NCI-H226 (cell line): ENCODE measurements at regions not wholly inside any gene's neighbourhood (a gene's known extent, or its start where the extent isn't known, plus 50 kb on each side); places are given as distances from the start of the nearest gene placed in this dataset.
"Not testable (repeated sequence)": the region's sequence is repeated elsewhere in the genome, so short reads cannot be mapped to it uniquely, and the experiment has no call there.

Source experiments
- DNase-seq: peaks from one replicate; pipeline ENCODE4 v3.0.0-alpha.2; 2015

- DNase-seq, result no peak
Measured at GRCh38 chr1:70556541-70556940, 145.5 kb downstream of the CTH start.

GRCh38 chr1:70567167-70567566 is 156.1 kb downstream of the CTH start:
- no peak for DNase-seq

GRCh38 chr1:70571191-70571590 is 160.1 kb downstream of the CTH start:
- DNase-seq, result no peak

GRCh38 chr1:70573317-70573843 is 162.3 kb downstream of the CTH start:
- DNase-seq, result no peak

GRCh38 chr1:70581661-70582060 is 170.6 kb downstream of the CTH start:
- no peak for DNase-seq

GRCh38 chr1:70583522-70583921 is 172.5 kb downstream of the CTH start:
- no peak for DNase-seq

- no peak for DNase-seq
Measured at GRCh38 chr1:70586046-70586445, 175.0 kb downstream of the CTH start.

- DNase-seq, result no peak
Measured at GRCh38 chr1:70587872-70588366, 176.9 kb downstream of the CTH start.

- not testable (repeated sequence) for DNase-seq
Measured at GRCh38 chr1:70593551-70593950, 182.5 kb downstream of the CTH start.

- no peak for DNase-seq
Measured at GRCh38 chr1:70608815-70609214, 197.7 kb downstream of the CTH start.

GRCh38 chr1:70610164-70610563 is 199.1 kb downstream of the CTH start:
- DNase-seq, result not testable (repeated sequence)

- DNase-seq, result no peak
Measured at GRCh38 chr1:70616946-70617345, 205.9 kb downstream of the CTH start.

- no peak for DNase-seq
Measured at GRCh38 chr1:70617728-70618127, 206.7 kb downstream of the CTH start.

GRCh38 chr1:70627910-70628309 is 216.8 kb downstream of the CTH start:
- peak; percentile 8 for DNase-seq

- DNase-seq, result no peak
Measured at GRCh38 chr1:70628973-70629372, 217.9 kb downstream of the CTH start.

GRCh38 chr1:70633004-70633403 is 221.9 kb downstream of the CTH start:
- DNase-seq, result no peak

GRCh38 chr1:70635868-70636267 is 224.8 kb downstream of the CTH start:
- DNase-seq, result no peak

- no peak for DNase-seq
Measured at GRCh38 chr1:70641868-70642267, 230.8 kb downstream of the CTH start.

GRCh38 chr1:70656361-70656760 is 245.3 kb downstream of the CTH start:
- no peak for DNase-seq

GRCh38 chr1:70659891-70660290 is 248.8 kb downstream of the CTH start:
- DNase-seq, result no peak

- DNase-seq, result no peak
Measured at GRCh38 chr1:70666381-70667140, 255.5 kb downstream of the CTH start.

GRCh38 chr1:70667494-70668170 is 256.6 kb downstream of the CTH start:
- no peak for DNase-seq

GRCh38 chr1:70671006-70671405 is 259.9 kb downstream of the CTH start:
- DNase-seq, result no peak

- DNase-seq, result no peak
Measured at GRCh38 chr1:70672442-70672888, 261.4 kb downstream of the CTH start.
